PC-9 (cell line): ENCODE measurements at regions not wholly inside any gene's neighbourhood (a gene's known extent, or its start where the extent isn't known, plus 50 kb on each side); places are given as distances from the start of the nearest gene placed in this dataset.

Experiments
- BruUV-seq: library from RNA; stranded (reverse); fragments of 400-500 nt; replicated peaks from 2 replicates; lab custom pipeline; 2021; lab: Mats Ljungman, UMichigan
- CTCF ChIA-PET: fragments of 300-600 bp; sonication (Branson Sonifier 250); formaldehyde crosslinking; loops from one replicate; lab custom pipeline; 2022; ENCODE audit warnings: antibody characterized with exemption; lab: Charles Lee
- POLR2A ChIA-PET: fragments of 300-600 bp; sonication (Branson Sonifier 250); formaldehyde crosslinking; loops from one replicate; lab custom pipeline; 2022; ENCODE audit warnings: antibody characterized with exemption; ENCODE audit not compliant: unreplicated experiment; lab: Charles Lee
- DNase-seq, 2 experiments: peaks; one replicate each; pipeline versions ENCODE4 v3.0.0 to v3.0.0-alpha.2; 2015 to 2022; ENCODE audit warnings: mixed read lengths in 1 of 2
- H2AFZ ChIP-seq: fragments of 200-600 bp; sonication (generic); 2 replicates; pipeline ENCODE4 v1.8.1; 2017; ENCODE audit warnings: antibody characterized with exemption
- H3F3A ChIP-seq: fragments of 200-600 bp; sonication (generic); 2 replicates; pipeline ENCODE4 v1.8.1; 2017; ENCODE audit warnings: antibody characterized with exemption, mild to moderate bottlenecking, low read depth; ENCODE audit not compliant: insufficient read depth
- H3K27ac ChIP-seq: fragments of 200-600 bp; sonication (generic); 2 replicates; pipeline ENCODE4 v1.6.1; 2016; ENCODE audit warnings: mixed run types
- H3K27me3 ChIP-seq: fragments of 200-600 bp; sonication (generic); 2 replicates; pipeline ENCODE4 v1.6.1; 2016; ENCODE audit warnings: low read depth, mixed run types; ENCODE audit not compliant: insufficient read depth
- H3K36me3 ChIP-seq: fragments of 200-600 bp; sonication (generic); 2 replicates; pipeline ENCODE4 v1.6.1; 2016; ENCODE audit warnings: low read depth, mixed run types
- H3K4me1 ChIP-seq: fragments of 200-600 bp; sonication (generic); replicated peaks from 2 replicates; pipeline ENCODE4 v1.6.1; 2016; ENCODE audit warnings: mixed run types; ENCODE audit not compliant: insufficient read depth
- H3K4me2 ChIP-seq: fragments of 200-600 bp; sonication (generic); 2 replicates; pipeline ENCODE4 v1.6.1; 2017; ENCODE audit warnings: mixed run types
- H3K4me3 ChIP-seq: fragments of 200-600 bp; sonication (generic); 2 replicates; pipeline ENCODE4 v1.6.1; 2016; ENCODE audit warnings: mixed run types
- H3K79me2 ChIP-seq: fragments of 200-600 bp; sonication (generic); 2 replicates; pipeline ENCODE4 v1.6.1; 2017; ENCODE audit warnings: low read depth, mixed run types
- H3K9me2 ChIP-seq: fragments of 200-600 bp; sonication (generic); 2 replicates; pipeline ENCODE4 v1.8.1; 2017; ENCODE audit warnings: mild to moderate bottlenecking; ENCODE audit not compliant: insufficient read depth
- H3K9me3 ChIP-seq: fragments of 200-600 bp; sonication (generic); 2 replicates; pipeline ENCODE4 v1.8.1; 2016; ENCODE audit warnings: low read depth; ENCODE audit not compliant: insufficient read depth
- H4K20me1 ChIP-seq: fragments of 200-600 bp; sonication (generic); 2 replicates; pipeline ENCODE4 v1.8.1; 2017; ENCODE audit not compliant: insufficient read depth
- CTCF ChIP-seq: fragments of 200-600 bp; sonication (generic); conservative IDR thresholded peaks from 2 replicates; pipeline ENCODE4 v1.6.1; 2017; ENCODE audit warnings: mixed run types, antibody characterized with exemption, mild to moderate bottlenecking, moderate library complexity
- EZH2 ChIP-seq: fragments of 200-600 bp; sonication (generic); IDR thresholded peaks from 2 replicates; pipeline ENCODE4 v1.8.0; 2017; ENCODE audit warnings: antibody characterized with exemption, low read depth
- intact Hi-C: fragments of 100-400 bp; cut with micrococcal nuclease; formaldehyde crosslinking; loops from one replicate; pipeline ENCODE4 v1.10.0; 2022; ENCODE audit not compliant: unreplicated experiment

GRCh38 chr6:145073811-145074210 lies 661.5 kb downstream of the EPM2A start:
- no peak for TF ChIP-seq EZH2
- TF ChIP-seq CTCF: no peak
- Histone ChIP-seq H4K20me1 (no peaks in the 10 kb centered on the region), H3K9me2 (no peaks in the 10 kb centered on the region), H3K4me3 (no peak overlapping the region), H2AFZ (no peak overlapping the region), H3K4me2 (no peak overlapping the region), H3K79me2 (no peaks in the 10 kb centered on the region), H3K27ac (no peak overlapping the region), H3K36me3 (no peaks in the 10 kb centered on the region), H3K9me3 (no peaks in the 10 kb centered on the region), H3F3A (no peaks in the 10 kb centered on the region), H3K27me3 (no peaks in the 10 kb centered on the region), H3K4me1 (no peaks in the 10 kb centered on the region)
- POLR2A ChIA-PET: no interaction called here
- no TSS peak for BruUV-seq
- intact Hi-C loops: no loop called here
- DNase-seq: no peak
- CTCF ChIA-PET: no interaction called here

- intact Hi-C loops: no loop called here
- CTCF ChIA-PET: interaction anchor here (0.9 kb wide), 1 partner anchor 17 kb away, joined by 14 read pairs; no protein-coding TSS in a partner anchor
These were observed 660.5 kb downstream of the EPM2A start for GRCh38 chr6:145074805-145075204.

GRCh38 chr6:145075425-145075824 lies 659.9 kb downstream of the EPM2A start:
- Histone ChIP-seq H3K36me3 (no peaks in the 10 kb centered on the region), H3K4me1 (no peaks in the 10 kb centered on the region), H3K4me2 (no peak overlapping the region), H3F3A (no peaks in the 10 kb centered on the region), H2AFZ (no peak overlapping the region), H3K9me3 (no peaks in the 10 kb centered on the region), H3K27ac (no peak overlapping the region), H3K27me3 (no peaks in the 10 kb centered on the region), H3K9me2 (no peaks in the 10 kb centered on the region), H4K20me1 (no peaks in the 10 kb centered on the region), H3K4me3 (no peak overlapping the region), H3K79me2 (no peaks in the 10 kb centered on the region)
- TF ChIP-seq CTCF (peak; percentile 40; the same call in 1 of the 2 replicates), EZH2 (no peak)
- intact Hi-C loops: no loop called here
- no TSS peak for BruUV-seq
- DNase-seq: no peak
- ChIA-PET CTCF (no interaction called here), POLR2A (interaction anchor here (0.7 kb wide), 1 partner anchor 1564 kb away, joined by 9 read pairs; the partner anchor contains the start of gene FUCA2)

More at GRCh38 chr6:145074805-145075204, 660.5 kb downstream of the EPM2A start:
- no peaks in the 10 kb centered on the region for H3K4me1 ChIP-seq
- no TSS peak for BruUV-seq
- no peaks in the 10 kb centered on the region for H3F3A ChIP-seq
- H3K27ac ChIP-seq: no peak overlapping the region
- H3K4me2 ChIP-seq: no peak overlapping the region
- no peaks in the 10 kb centered on the region for H3K36me3 ChIP-seq
- DNase-seq: no peak
- no peaks in the 10 kb centered on the region for H3K9me3 ChIP-seq
- TF ChIP-seq CTCF (no peak), EZH2 (no peak)
- H3K79me2 ChIP-seq: no peaks in the 10 kb centered on the region
- no peak overlapping the region for H2AFZ ChIP-seq
- H4K20me1 ChIP-seq: no peaks in the 10 kb centered on the region
- no peaks in the 10 kb centered on the region for H3K27me3 ChIP-seq
- POLR2A ChIA-PET: no interaction called here
- no peak overlapping the region for H3K4me3 ChIP-seq
- no peaks in the 10 kb centered on the region for H3K9me2 ChIP-seq
